Activated T-helper 1 cell treated with anti-CD3 and anti-CD28 coated beads, Interleukin-12 subunit alpha, Interleukin-12 subunit beta, Interleukin-2, Interleukin-4 antibody, amounts not matched to agents 30 ng/mL and 10 ng/mL and 1 ng/mL, durations not matched to agents 14 hours and 24 hours and 36 hours (primary cell): ENCODE measurements at regions not wholly inside any gene's neighbourhood (a gene's known extent, or its start where the extent isn't known, plus 50 kb on each side); places are given as distances from the start of the nearest gene placed in this dataset.
A peak's percentile ranks its signal among the peaks of the same experiment; 100 is the strongest.
"Not testable (repeated sequence)": the region's sequence is repeated elsewhere in the genome, so short reads cannot be mapped to it uniquely, and the experiment has no call there.

Source experiments
- DNase-seq: peaks from one replicate; pipeline ENCODE4 v3.0.0; 2021; ENCODE audit warnings: low spot score
- H3K27ac Mint-ChIP-seq: one replicate; pipeline ENCODE4 v1.8.0; 2021; ENCODE audit warnings: mild to moderate bottlenecking, mixed read lengths
- H3K27me3 Mint-ChIP-seq: one replicate; pipeline ENCODE4 v1.8.0; 2022; ENCODE audit warnings: mild to moderate bottlenecking, moderate library complexity, mixed read lengths; ENCODE audit not compliant: insufficient read depth
- H3K36me3 Mint-ChIP-seq: one replicate; pipeline ENCODE4 v1.8.0; 2021; ENCODE audit warnings: low read depth, mixed read lengths
- H3K4me1 Mint-ChIP-seq: one replicate; pipeline ENCODE4 v1.8.0; 2021; ENCODE audit warnings: low read depth, mixed read lengths
- H3K4me3 Mint-ChIP-seq: one replicate; pipeline ENCODE4 v1.8.0; 2021; ENCODE audit warnings: mild to moderate bottlenecking, moderate library complexity, mixed read lengths
- H3K9me3 Mint-ChIP-seq: one replicate; pipeline ENCODE4 v1.8.0; 2021; ENCODE audit warnings: mixed read lengths
- intact Hi-C: fragments of 100-400 bp; cut with micrococcal nuclease; formaldehyde crosslinking; loops from one replicate; pipeline ENCODE4 v1.15.1; 2024

DNA sequence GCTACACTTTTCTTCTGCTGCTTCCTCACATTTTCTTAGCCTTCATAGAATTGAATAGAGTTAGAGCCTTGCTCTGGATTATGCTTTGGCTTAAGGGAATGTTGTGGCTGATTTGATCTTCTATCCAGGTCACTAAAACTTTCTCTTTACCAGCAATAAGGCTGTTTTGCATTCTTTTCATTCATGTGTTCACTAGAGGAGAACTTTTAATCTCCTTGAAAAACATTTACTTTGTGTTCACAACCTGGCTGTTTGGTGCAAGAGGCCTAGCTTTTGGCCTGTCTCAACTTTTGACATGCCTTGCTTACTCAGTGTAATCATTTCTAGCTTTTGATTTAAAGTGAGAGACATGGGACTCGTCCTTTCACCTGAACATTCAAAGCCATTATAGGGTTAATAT is 87.7 kb upstream of the RAB40AL start:
- no peak for DNase-seq
- Mint-ChIP-seq H3K4me3 (no peak overlapping the region), H3K27me3 (no peaks in the 10 kb centered on the region), H3K9me3 (no peaks in the 10 kb centered on the region), H3K27ac (no peak overlapping the region), H3K4me1 (no peaks in the 10 kb centered on the region), H3K36me3 (peaks cover 5% of the 10 kb centered on the region)
- intact Hi-C loops = no loop called here

- H3K4me3 Mint-ChIP-seq, H3K27ac Mint-ChIP-seq, DNase-seq, H3K27me3 Mint-ChIP-seq, H3K9me3 Mint-ChIP-seq, H3K4me1 Mint-ChIP-seq, H3K36me3 Mint-ChIP-seq, intact Hi-C loops: not testable (repeated sequence)
Measured at GRCh38 chrX:102858826-102859549, 78.1 kb upstream of the RAB40AL start.

DNA sequence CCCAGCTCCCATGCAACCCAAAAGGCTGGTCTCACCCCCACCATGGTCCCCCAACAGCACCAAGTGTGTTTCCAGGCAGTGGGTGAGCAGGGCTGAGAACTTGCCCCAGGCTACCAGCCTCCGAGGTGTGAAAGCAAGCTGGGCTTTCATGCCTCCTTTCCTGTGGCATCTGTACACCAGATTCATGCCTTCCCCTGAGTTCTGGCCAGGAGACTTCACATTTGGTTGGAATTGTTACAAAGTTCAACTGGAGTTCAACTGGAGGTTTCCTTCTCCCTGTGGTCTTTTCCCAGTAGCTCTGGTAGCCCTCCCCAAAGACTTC is 77.6 kb upstream of the RAB40AL start:
- intact Hi-C loops = no loop called here
- Mint-ChIP-seq H3K36me3 (no peaks in the 10 kb centered on the region), H3K4me3 (no peak overlapping the region), H3K4me1 (no peaks in the 10 kb centered on the region), H3K27me3 (no peaks in the 10 kb centered on the region), H3K9me3 (no peaks in the 10 kb centered on the region), H3K27ac (no peak overlapping the region)
- no peak for DNase-seq

- Mint-ChIP-seq H3K36me3 (no peaks in the 10 kb centered on the region), H3K4me1 (no peaks in the 10 kb centered on the region), H3K27me3 (no peaks in the 10 kb centered on the region), H3K4me3 (no peak overlapping the region), H3K27ac (no peak overlapping the region), H3K9me3 (no peaks in the 10 kb centered on the region)
- intact Hi-C loops = loop anchor here (5.0 to 10.0 kb wide), 3 partner anchors 205 to 343 kb away; partner anchors contain the start of genes GPRASP1 and TMSB15A
- DNase-seq = no peak
Measured at GRCh38 chrX:102860235-102860634, 76.8 kb upstream of the RAB40AL start.

GRCh38 chrX:102863735-102864134 is 73.3 kb upstream of the RAB40AL start:
- intact Hi-C loops = loop anchor here (2.0 to 10.0 kb wide), 4 partner anchors 37 to 346 kb away; partner anchors contain the start of genes GPRASP1 and TMSB15A
- Mint-ChIP-seq H3K36me3 (no peaks in the 10 kb centered on the region), H3K4me3 (no peak overlapping the region), H3K9me3 (no peaks in the 10 kb centered on the region), H3K27me3 (no peaks in the 10 kb centered on the region), H3K4me1 (no peaks in the 10 kb centered on the region), H3K27ac (no peak overlapping the region)
- DNase-seq = peak; percentile 57

- Mint-ChIP-seq H3K9me3 (no peaks in the 10 kb centered on the region), H3K27ac (no peak overlapping the region), H3K4me1 (no peaks in the 10 kb centered on the region), H3K27me3 (no peaks in the 10 kb centered on the region), H3K36me3 (no peaks in the 10 kb centered on the region), H3K4me3 (no peak overlapping the region)
- intact Hi-C loops = loop anchor here (10.0 kb wide), 2 partner anchors 212 to 322 kb away; partner anchors contain the start of gene GPRASP1
- no peak for DNase-seq
Measured at GRCh38 chrX:102866981-102867656, 70.0 kb upstream of the RAB40AL start.

- no peaks in the 10 kb centered on the region for H3K36me3 Mint-ChIP-seq
- no peaks in the 10 kb centered on the region for H3K4me1 Mint-ChIP-seq
- H3K9me3 Mint-ChIP-seq = no peaks in the 10 kb centered on the region
- intact Hi-C loops = no loop called here
- DNase-seq = no peak
- H3K4me3 Mint-ChIP-seq = no peak overlapping the region
- no peak overlapping the region for H3K27ac Mint-ChIP-seq
- no peaks in the 10 kb centered on the region for H3K27me3 Mint-ChIP-seq
Measured at GRCh38 chrX:102883491-102883890, 53.6 kb upstream of the RAB40AL start.
